ENCODE measurements at regions not wholly inside any gene's neighbourhood (a gene's known extent, or its start where the extent isn't known, plus 50 kb on each side); places are given as distances from the start of the nearest gene placed in this dataset.
"Not testable (repeated sequence)": the region's sequence is repeated elsewhere in the genome, so short reads cannot be mapped to it uniquely, and the experiment has no call there.

- no peak for DNase-seq (ENCODE audit: low spot score)
These were observed 100.4 kb downstream of the PSMG1 start for GRCh38 chr21:39082656-39083376.

- DNase-seq (ENCODE audit: low spot score), result no peak
These were observed 102.9 kb downstream of the PSMG1 start for GRCh38 chr21:39080366-39080765.

GRCh38 chr21:39079617-39080016, 103.6 kb downstream of the PSMG1 start:
- DNase-seq (ENCODE audit: low spot score), result no peak

GRCh38 chr21:39078322-39079065, 104.8 kb downstream of the PSMG1 start:
- DNase-seq (ENCODE audit: low spot score), result no peak

- DNase-seq (ENCODE audit: low spot score), result no peak
These were observed 105.4 kb downstream of the PSMG1 start for GRCh38 chr21:39077876-39078275.

- no peak for DNase-seq (ENCODE audit: low spot score)
These were observed 108.7 kb downstream of the PSMG1 start for GRCh38 chr21:39074508-39074907.

GRCh38 chr21:39073717-39074116, 109.5 kb downstream of the PSMG1 start:
- DNase-seq (ENCODE audit: low spot score), result no peak

- DNase-seq (ENCODE audit: low spot score), result no peak
These were observed 110.2 kb downstream of the PSMG1 start for GRCh38 chr21:39073063-39073462.

GRCh38 chr21:39072468-39072867, 110.8 kb downstream of the PSMG1 start:
- no peak for DNase-seq (ENCODE audit: low spot score)

GRCh38 chr21:39071623-39072214, 111.5 kb downstream of the PSMG1 start:
- DNase-seq (ENCODE audit: low spot score), result no peak

GRCh38 chr21:39069856-39070255, 113.4 kb downstream of the PSMG1 start:
- not testable (repeated sequence) for DNase-seq (ENCODE audit: low spot score)

- DNase-seq (ENCODE audit: low spot score), result no peak
These were observed 116.1 kb downstream of the PSMG1 start for GRCh38 chr21:39066829-39067780.

- no peak for DNase-seq (ENCODE audit: low spot score)
These were observed 117.3 kb downstream of the PSMG1 start for GRCh38 chr21:39065917-39066316.

GRCh38 chr21:39064325-39065012, 118.8 kb downstream of the PSMG1 start:
- DNase-seq (ENCODE audit: low spot score), result no peak

GRCh38 chr21:39063517-39063916, 119.7 kb downstream of the PSMG1 start:
- DNase-seq (ENCODE audit: low spot score), result no peak

- DNase-seq (ENCODE audit: low spot score), result no peak
These were observed 121.1 kb downstream of the PSMG1 start for GRCh38 chr21:39062196-39062595.

GRCh38 chr21:39061766-39062165, 121.5 kb downstream of the PSMG1 start:
- no peak for DNase-seq (ENCODE audit: low spot score)

GRCh38 chr21:39060485-39061083, 122.7 kb downstream of the PSMG1 start:
- DNase-seq (ENCODE audit: low spot score), result no peak

GRCh38 chr21:39057121-39057520, 126.1 kb downstream of the PSMG1 start:
- no peak for DNase-seq (ENCODE audit: low spot score)

GRCh38 chr21:39056636-39057035, 126.6 kb downstream of the PSMG1 start:
- no peak for DNase-seq (ENCODE audit: low spot score)

GRCh38 chr21:39055167-39055767, 128.0 kb downstream of the PSMG1 start:
- DNase-seq (ENCODE audit: low spot score), result no peak

Measured in hematopoietic multipotent progenitor cell treated with erythropoietin and hydrocortisone succinate and interleukin-3 and kit ligand, for 17 days (in vitro differentiated cells).